Right hindlimb (tissue), 1 donor: ENCODE measurements at regions not wholly inside any gene's neighbourhood (a gene's known extent, or its start where the extent isn't known, plus 50 kb on each side); places are given as distances from the start of the nearest gene placed in this dataset.
A peak's percentile ranks its signal among the peaks of the same experiment; 100 is the strongest.

Experiments
- DNase-seq: peaks from one replicate; pipeline ENCODE4 v3.0.0-alpha.2; 2018

DNA sequence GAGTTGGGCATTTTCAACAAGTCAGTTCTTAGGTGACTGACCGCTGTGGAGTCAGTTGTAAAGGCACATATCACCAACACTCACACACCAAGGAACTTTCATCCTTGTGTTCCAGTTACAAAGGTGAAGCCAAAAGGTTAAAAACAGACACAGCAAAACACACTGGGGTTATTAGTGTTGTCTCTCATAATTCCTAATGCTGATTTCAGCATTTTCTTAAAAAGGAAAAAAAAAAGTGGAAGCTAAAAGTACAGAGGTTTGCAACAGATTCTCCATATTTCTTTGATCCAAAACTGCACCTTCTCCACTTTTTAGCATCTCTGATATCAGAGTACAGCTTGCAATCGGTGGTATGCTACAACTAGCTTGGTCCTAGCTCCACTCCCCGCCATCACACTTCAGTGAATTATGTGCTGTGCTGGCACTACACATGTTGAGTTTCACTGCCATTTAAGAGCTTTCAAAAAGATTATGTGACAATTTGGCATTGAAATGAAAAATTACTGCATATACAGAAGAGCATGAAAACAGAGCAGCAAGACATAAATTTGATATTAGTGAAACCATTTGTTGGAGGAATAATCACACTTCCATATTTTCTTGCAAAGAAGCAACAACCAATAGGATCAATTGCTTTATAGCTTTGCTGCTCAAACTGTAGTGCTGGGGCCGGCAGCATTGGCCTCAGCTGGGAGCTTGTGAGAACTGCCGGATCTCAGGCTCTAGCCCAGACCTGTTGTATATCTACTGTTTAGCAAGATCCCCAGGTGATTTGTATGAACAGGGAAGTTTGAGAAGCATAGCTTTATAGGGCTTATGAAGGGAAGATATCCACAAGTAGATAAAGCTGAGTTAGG lies 62.3 kb upstream of the DAPL1 start:
- no peak for DNase-seq

DNA sequence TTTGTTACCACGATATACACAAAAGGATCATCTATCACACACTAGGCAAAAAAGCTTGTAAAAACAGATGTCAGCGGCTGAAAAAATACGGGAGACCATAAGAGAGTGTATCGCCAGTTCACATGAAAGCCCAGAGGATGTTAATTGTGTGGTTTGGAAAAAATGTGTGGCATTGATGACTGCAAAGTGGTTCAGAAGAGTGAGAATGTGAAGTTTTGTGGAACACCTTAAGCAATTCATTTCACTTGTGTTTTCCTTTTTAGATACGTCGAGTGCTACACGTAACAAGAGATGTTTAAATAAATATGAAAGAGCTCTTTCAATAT lies 61.7 kb upstream of the DAPL1 start:
- no peak for DNase-seq

DNA sequence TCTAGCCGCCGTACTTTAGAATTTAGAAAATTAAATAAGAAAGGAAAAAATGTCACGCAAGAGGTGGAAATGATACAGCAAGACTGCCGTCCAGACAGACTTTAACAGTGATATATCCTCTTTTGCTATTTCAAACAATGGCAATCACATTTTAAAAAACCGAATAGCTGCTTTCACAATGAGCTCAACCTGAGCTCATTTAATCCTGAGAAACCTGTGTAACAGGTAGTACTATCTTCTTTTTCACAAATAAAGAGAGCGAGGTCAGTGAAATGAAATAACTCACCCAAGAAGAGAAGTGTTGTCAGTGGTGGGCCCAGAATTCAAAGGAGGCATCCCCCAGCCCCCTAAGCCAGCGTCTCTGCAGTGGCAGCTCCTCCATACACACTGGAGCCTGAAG lies 60.7 kb upstream of the DAPL1 start:
- no peak for DNase-seq

DNA sequence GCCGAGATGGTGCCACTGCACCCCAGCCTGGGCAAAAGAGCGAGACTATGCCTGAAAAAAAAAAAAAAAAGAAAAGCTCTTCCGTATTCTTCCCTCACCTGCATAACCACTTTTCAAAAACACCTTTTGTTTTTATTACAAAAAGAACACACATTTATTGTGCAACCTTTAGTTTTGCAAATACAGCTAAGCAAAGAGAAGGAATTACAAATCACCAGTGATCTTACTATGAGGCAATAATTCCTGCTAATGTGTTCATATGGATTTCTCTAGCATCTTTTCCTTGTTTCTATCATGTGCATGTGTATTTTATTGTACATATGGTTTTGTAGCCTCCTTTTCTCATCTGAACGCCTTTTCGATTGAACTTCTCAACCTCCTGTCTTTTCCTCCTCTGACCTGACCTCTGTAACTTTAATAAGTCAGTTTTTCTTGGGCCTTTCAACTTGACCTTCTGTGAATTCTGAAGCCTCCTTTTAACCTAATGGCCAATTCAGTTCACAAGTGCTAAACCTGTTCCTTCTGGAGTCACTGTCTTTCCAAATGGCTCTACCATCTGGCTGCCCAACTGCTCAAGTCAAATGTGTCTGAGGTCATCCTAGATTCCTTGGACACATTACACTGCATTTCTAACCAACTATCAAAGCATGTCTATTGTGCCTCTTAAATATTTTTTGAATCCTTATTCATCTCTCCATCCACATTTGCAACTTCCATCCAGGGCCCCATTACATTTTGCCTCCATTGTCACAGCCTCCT lies 59.1 kb upstream of the DAPL1 start:
- no peak for DNase-seq

DNA sequence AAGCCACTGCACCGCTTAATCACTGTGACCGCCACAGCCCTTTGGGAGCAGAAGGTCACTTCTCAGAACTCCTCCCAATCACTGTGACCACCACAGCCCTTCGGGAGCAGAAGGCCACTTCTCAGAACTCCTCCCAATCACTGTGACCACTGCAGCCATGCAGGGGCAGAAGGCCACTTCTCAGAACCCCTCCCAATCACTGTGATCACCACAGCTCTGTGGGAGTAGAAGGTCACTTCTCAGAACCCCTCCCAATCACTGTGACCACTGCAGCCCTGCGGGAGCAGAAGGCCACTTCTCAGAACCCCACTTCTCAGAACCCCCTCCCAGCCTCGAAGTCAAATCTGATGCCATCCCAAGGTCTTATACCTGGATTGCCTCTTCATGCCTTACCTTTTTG lies 56.8 kb upstream of the DAPL1 start:
- DNase-seq = no peak

DNA sequence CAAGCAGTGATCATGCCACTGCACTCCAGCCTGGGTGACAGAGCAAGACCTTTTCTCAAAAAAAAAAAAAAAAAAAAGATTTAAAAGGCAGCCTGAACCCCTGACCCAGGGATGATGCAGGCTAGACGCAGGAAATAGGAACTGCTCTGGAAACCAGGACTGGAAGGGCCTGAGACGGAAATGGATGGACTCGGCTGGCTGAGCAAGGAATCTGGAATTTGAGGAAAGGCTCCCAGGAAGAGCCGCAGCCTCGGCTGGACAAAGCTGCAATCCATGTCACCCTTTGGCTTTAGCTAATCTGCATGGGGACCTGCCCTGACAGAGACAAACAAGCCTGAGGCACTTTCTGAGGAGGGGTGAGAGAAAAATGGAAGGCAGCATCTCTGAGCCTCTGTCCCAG lies 55.0 kb upstream of the DAPL1 start:
- DNase-seq = no peak

DNA sequence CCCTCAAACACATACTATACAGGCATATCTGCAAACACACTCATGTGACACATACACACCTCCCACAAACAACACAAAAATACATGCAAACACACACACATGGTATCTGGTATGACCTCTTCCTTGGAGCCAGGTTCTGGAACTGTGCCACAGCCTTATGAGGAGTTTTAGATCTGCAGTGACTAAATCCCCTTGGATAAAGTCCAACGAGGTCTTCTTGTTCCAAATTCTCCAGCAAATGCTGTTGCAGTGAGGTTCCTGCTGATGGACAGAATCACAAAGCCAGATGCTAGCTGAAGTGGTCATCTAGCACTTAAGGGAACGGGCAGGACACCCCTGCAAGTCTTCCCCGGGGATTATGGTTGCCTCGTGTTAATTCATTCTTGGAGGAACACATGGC lies 54.5 kb upstream of the DAPL1 start:
- no peak for DNase-seq

DNA sequence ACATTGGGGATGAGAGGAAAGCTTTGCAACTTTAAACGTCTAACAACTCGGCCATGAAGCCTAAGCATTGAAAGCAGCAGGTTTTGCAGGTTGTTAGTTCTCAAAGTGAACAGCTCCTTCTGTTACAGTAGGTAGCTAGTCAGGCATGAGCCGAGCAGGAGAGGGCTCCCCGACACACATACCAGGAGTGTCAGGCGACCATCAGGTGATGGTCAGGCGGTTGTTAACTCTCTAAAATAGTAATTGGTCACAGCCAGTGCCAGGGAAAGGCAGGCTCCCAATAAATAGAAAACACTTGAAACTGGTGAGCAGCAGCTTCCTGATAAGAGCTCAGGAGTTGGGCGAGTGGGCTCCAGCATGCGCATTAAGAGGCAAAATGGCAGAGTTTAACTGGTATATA lies 53.5 kb upstream of the DAPL1 start:
- DNase-seq = no peak

DNA sequence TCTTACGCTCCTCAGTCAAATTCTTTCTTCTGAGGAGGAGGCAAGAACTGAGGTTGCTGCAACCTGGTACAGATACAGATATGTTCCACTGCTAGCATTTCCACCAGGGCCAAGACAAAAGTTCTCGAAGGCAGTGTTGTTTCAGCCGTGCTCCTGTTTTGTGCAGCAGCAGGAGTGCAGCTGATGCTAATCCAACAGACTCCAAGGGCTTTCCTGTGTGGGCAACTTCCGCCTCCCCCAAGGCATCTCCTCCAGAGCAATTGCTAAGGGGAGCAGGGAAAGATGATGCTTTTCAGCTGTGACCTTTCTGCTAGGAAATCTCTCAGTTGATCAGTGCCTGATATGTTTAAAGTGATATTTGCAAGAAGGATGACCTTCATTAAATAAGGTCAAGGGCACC lies 52.6 kb upstream of the DAPL1 start:
- no peak for DNase-seq

DNA sequence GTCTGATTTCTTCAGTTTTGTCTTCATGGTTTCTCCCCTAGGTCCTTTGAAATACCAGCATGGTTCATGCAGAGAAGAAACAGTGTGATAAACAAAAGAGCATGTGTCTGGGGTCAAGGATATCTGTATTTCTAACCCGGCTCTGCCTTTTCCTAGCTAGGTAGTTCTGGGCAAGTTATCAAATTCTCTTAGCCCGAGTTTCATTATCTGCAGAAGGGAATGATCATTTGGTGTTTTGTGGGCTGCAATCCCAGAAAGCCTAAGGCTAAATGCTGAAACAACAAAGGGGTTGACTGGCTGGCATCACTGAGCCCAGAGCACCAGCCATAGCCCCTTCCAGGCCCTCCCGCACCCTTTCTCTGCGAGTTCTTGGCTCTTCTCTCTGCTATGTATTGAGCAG lies 51.7 kb upstream of the DAPL1 start:
- DNase-seq = no peak

DNA sequence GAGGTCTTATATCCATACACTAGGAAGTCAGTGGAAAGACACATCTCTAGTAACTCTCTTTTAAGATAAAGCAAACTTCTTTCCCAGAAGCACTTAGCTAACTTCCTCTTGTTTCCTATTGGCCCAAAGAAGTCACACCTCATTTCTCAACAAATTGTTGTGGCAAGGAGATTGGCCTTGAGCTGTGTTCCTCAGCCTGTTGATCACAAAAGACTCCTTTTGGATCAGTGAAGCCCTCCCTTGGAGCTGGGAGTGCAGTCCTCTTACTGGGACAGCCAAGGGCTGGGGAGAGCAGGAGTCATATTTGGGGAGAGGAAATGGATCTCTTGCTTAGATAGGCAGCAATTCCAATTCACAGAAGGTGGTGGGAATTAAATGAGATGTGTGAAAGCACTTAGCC lies 51.2 kb upstream of the DAPL1 start:
- DNase-seq = no peak

DNA sequence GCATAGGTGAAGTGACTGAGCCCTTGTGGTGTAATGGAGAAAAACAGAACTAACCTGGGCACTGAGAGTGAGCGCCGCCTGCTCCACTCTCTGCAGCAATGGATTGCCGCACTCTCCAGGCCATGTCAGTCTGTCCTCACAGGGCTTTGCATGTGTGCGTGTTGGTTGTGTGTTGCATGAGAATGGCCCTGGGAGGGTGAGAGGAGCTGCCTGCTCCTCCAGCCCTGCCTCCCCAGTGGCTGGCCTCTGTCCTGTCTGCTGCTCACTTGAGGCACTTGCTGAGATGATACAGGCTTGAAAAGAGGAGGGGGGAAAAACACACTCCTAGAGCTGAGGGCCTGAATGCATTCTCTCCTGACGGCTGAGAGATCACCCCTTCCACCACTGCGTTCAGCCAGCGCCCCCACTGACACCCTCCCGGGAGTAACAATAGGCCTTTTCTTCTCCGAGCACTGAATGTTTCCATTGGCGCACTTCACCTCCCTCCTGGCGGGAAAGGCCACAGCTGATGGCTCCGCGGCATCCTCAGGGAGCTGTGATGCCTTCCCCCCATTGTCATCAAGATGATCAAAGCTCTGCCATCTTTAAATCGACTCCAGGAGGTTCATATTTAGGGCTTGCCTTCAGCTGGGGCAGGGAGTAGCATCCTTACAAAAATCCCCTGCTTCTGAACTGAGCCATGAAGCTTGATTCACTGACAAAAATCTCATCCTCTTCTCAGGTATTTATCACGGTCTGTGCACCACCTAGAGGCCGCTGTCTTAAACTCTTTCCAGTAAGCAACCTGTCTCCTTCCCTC lies 49.9 kb upstream of the DAPL1 start:
- DNase-seq = peak; percentile 74
